ENCODE measurements at regions not wholly inside any gene's neighbourhood (a gene's known extent, or its start where the extent isn't known, plus 50 kb on each side); places are given as distances from the start of the nearest gene placed in this dataset.

DNA sequence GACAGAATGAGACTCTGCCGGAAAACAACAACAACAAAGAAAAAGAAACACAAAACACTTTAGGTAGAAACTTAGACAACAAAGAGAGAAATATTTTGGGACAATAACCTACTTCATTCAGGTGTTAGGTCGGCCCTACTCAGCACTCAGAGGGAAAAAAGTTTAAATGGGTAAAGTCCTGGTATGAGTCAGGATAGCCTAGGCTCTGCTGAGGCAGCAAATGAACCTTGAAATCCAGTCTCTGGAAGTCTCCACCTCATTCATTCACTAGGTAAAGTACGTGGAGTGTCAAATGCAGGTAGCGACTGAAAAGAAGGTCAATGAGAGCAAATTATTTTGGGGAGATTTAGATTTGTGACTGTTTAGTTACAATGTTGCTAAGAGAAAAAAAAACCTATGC, 127.4 kb downstream of the FHDC1 start:
- no peak for FAIRE-seq
- TF ChIP-seq TAF1 (IDR thresholded peaks at IDR 0.05; ENCODE audit: borderline replicate concordance, low read depth, low read length) = no peak
- TF ChIP-seq POLR2AphosphoS5 (IDR thresholded peaks at IDR 0.05; ENCODE audit: low read depth, low read length) = no peak
- TF ChIP-seq POLR2A (IDR thresholded peaks at IDR 0.05; ENCODE audit: low read depth, low read length) = no peak
- DNase-seq (ENCODE audit: insufficient read length) = no peak

DNA sequence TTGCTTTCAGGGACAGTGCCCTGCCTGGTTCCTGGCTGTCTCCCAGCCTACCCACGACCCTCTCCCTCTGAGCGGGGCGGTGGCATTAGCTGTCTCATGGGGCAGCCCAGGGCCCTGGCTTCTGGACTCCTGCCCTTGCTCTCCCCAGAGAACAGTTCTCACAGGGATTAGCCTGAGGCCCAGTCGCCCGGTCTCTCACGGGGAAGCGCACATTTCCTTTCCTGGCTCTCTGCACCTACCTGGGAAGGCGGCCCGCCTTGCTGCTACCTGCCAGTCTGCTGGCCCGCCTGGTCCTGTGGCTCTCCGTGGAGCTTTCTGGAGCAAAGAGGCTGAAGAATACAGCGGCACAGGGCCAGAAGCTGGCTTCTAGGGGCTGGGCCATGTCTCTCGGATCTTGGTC, 128.4 kb downstream of the FHDC1 start:
- FAIRE-seq (no peak), DNase-seq (ENCODE audit: insufficient read length) (no peak)
- TF ChIP-seq POLR2A (IDR thresholded peaks at IDR 0.05; ENCODE audit: low read depth, low read length) (no peak), POLR2AphosphoS5 (IDR thresholded peaks at IDR 0.05; ENCODE audit: low read depth, low read length) (no peak)

DNA sequence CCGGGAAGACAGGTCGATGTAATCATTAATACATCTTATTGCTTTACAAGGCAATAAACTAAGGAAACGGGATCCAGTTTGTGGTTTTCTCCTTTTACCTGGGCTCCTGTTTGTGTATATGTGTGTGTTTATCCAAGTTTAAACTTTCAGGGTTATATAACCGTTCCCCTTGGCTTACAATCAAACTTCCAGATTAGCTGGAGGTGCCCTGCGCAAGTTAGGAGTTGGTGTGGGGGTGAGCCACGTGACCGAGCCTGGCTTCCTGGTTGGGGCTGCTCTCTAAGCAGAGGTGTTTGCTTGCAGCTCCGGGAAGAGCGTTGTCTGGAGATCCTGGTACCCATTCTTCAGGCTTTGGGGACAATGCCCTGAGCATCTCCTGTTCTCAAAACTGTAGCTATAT, 129.2 kb downstream of the FHDC1 start:
- FAIRE-seq = no peak
- TF ChIP-seq POLR2A (IDR thresholded peaks at IDR 0.05; ENCODE audit: low read depth, low read length) (no peak), TAF1 (IDR thresholded peaks at IDR 0.05; ENCODE audit: borderline replicate concordance, low read depth, low read length) (no peak), POLR2AphosphoS5 (IDR thresholded peaks at IDR 0.05; ENCODE audit: low read depth, low read length) (no peak)
- no peak for DNase-seq (ENCODE audit: insufficient read length)

DNA sequence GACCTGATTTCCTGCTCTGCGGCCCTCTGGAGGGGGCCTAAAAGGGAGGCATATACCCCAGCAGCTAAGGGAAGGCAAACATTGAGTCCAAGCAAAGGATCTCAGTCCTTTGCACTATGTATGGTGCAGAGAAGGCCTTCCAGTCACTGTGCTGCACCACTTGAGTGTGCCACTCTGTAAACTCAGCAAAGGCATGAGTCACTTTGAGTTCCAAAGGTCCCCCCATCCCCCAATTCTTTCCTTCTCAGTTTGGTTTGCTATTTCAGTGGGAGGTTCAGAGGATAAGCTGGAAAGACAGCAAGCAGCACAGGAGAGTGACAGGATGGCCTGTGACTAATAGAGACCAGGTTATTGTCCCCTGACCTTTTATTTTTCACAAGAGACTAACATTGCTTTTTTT, 131.3 kb downstream of the FHDC1 start:
- no peak for FAIRE-seq
- TF ChIP-seq TAF1 (IDR thresholded peaks at IDR 0.05; ENCODE audit: borderline replicate concordance, low read depth, low read length) (no peak), POLR2A (IDR thresholded peaks at IDR 0.05; ENCODE audit: low read depth, low read length) (no peak), POLR2AphosphoS5 (IDR thresholded peaks at IDR 0.05; ENCODE audit: low read depth, low read length) (no peak)
- no peak for DNase-seq (ENCODE audit: insufficient read length)

DNA sequence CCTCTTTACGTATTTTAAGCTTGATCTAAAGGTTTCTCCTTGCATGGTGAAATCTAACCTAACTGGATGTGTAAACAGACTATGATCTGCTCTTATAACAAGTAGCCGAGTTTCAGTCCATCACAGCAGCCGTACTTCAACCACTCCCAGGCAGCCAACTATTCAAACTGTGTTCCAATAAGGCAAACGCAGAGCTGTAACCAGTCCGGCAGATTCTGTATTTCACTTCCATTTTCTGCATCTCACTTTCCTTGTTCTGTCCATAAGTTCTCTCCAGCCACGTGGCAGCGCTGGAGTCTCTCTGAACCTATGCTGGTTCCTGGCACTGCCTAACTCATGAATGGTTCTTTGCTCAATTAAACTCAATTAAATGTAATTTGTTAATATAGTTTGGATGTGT, 132.6 kb downstream of the FHDC1 start:
- TF ChIP-seq TAF1 (IDR thresholded peaks at IDR 0.05; ENCODE audit: borderline replicate concordance, low read depth, low read length) = no peak
- no peak for TF ChIP-seq POLR2A (IDR thresholded peaks at IDR 0.05; ENCODE audit: low read depth, low read length)
- no peak for TF ChIP-seq POLR2AphosphoS5 (IDR thresholded peaks at IDR 0.05; ENCODE audit: low read depth, low read length)
- FAIRE-seq = no peak
- no peak for DNase-seq (ENCODE audit: insufficient read length)

DNA sequence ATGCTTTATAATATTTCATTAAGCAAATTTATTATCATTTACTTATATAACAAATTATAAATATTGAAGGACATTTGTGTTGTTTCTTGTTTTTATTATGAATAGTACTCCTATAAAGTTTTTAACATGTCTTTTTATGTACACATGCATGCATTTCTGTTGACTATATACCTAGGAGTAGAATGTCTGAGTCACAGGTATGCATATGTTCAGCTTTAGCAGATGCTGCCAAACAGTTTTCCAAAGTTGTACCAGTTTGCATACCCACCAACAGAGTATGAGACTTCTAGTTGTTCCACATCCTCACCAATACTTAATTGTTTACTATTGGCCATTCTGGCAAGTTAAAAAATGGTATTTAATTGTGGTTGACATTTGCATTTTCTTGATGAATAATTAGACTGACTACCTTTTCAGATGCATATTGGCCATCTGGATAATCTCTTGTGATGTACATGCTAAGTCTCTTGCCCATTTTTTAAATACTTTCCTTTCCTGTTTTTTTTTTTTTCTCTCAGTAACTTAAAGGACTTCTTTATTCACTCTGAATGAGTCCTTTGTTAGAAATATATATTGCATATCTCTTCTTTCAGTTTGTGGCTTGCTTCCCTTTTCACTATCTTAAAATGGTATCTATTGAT, 132.2 kb upstream of the TRIM2 start:
- DNase-seq (ENCODE audit: insufficient read length) (no peak), FAIRE-seq (no peak)
- TF ChIP-seq POLR2A (IDR thresholded peaks at IDR 0.05; ENCODE audit: low read depth, low read length) = no peak
- TF ChIP-seq TAF1 (IDR thresholded peaks at IDR 0.05; ENCODE audit: borderline replicate concordance, low read depth, low read length) = no peak
- no peak for TF ChIP-seq POLR2AphosphoS5 (IDR thresholded peaks at IDR 0.05; ENCODE audit: low read depth, low read length)

DNA sequence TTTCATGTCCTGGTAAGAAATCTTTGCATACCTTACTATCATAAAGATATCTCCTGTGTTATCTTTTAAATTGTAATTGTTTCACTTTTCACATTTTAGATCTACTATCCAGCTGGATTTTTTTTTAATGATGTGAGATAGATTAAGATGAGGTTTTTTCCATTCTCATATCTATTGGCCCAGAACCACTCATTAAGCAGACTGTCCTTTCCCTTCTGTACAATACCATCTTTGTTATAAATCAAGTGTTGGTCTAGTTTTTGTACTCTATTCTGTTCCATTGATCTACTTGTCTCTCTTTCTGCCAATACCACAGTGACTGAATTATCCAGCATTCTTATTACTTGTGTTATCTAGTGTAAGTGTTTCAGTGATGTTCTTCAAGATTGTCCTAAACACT, 131.6 kb upstream of the TRIM2 start:
- FAIRE-seq (no peak), DNase-seq (ENCODE audit: insufficient read length) (no peak)
- no peak for TF ChIP-seq POLR2AphosphoS5 (IDR thresholded peaks at IDR 0.05; ENCODE audit: low read depth, low read length)
- TF ChIP-seq TAF1 (IDR thresholded peaks at IDR 0.05; ENCODE audit: borderline replicate concordance, low read depth, low read length) = no peak
- no peak for TF ChIP-seq POLR2A (IDR thresholded peaks at IDR 0.05; ENCODE audit: low read depth, low read length)

DNA sequence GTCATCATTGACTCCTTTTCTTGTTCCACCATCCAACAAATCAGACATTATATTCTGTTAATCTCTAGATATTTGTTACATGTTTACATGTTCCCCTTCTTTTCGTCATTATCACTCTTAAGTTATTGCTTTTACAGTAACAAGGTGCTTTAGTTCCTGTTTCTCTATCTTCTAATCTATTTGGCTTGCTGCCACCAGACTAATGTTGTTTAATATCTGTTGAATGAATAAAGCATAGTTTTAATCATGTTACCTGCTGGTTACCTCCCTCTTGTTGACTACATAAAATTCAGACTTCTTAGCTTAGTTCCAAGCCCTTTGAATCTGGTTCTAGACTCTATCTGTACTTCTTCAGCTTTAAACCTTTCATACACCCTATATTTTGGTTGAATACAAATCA, 129.8 kb upstream of the TRIM2 start:
- DNase-seq (ENCODE audit: insufficient read length) = no peak
- no peak for FAIRE-seq
- TF ChIP-seq TAF1 (IDR thresholded peaks at IDR 0.05; ENCODE audit: borderline replicate concordance, low read depth, low read length) = no peak
- no peak for TF ChIP-seq POLR2A (IDR thresholded peaks at IDR 0.05; ENCODE audit: low read depth, low read length)
- no peak for TF ChIP-seq POLR2AphosphoS5 (IDR thresholded peaks at IDR 0.05; ENCODE audit: low read depth, low read length)

DNA sequence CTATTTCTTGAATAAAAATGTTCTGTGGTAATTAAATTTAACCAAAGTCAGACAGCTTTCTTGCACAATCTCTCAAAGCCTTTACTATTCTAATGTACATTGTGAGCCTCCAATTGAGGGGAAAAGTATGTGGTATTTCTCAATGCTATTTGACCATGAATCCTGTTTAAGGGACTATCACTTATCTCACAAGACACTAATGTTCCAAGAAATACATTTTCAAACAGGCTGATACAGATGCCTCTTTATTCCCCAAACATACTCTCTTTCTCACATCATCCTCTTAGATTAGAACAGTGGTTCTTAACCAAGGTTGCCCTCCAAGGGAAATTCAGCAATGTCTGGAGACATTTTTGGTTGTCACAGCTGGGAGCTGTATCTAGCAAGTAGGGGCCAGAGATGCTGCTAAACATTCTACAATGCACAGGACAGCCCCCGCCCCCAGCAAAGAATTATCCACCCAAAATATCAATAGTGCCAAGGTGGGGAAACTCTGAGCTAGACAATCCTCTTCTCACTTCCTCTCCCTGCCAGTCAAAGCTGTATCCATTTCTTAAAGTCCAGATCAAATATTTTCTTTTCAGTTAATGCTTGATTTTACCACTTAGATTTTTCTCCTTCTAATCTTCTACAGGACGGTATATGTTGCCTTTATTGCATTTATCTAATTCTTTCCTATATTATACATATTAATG, 129.2 kb upstream of the TRIM2 start:
- DNase-seq (ENCODE audit: insufficient read length) (no peak), FAIRE-seq (no peak)
- TF ChIP-seq POLR2AphosphoS5 (IDR thresholded peaks at IDR 0.05; ENCODE audit: low read depth, low read length) = no peak
- TF ChIP-seq TAF1 (IDR thresholded peaks at IDR 0.05; ENCODE audit: borderline replicate concordance, low read depth, low read length) = no peak
- no peak for TF ChIP-seq POLR2A (IDR thresholded peaks at IDR 0.05; ENCODE audit: low read depth, low read length)

DNA sequence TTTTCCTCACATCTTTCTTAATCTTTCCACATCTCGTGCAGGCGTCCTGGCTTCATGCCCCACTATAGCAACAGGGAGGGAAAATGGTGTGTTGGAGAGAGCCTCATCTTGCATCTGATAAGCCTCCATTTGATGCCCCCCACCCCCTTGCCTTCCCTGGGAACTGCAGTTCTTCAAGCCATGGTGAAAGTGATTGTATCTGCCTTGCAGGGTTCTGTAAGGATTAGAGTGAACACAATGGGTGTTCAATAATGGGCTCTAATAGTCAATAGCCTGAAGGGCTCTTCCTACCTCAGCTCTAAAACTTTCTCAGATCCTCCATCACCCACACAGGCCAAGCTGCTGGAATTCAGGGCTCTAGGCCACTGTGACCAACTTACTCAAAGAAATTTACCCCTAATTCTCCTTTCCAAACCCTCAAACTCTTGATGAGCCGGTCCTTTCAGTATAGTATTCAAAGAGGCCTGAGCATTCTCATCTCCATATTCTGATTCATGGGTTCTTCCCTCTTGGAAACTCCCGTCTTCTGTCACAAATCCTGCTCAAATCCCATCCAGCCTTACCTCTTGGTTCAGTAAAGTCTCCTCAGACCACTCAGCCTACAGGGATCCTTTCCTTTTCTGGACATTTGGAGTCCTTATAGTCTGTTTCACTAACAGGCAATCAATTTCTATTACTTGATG, 128.3 kb upstream of the TRIM2 start:
- TF ChIP-seq POLR2A (IDR thresholded peaks at IDR 0.05; ENCODE audit: low read depth, low read length) = no peak
- no peak for TF ChIP-seq POLR2AphosphoS5 (IDR thresholded peaks at IDR 0.05; ENCODE audit: low read depth, low read length)
- TF ChIP-seq TAF1 (IDR thresholded peaks at IDR 0.05; ENCODE audit: borderline replicate concordance, low read depth, low read length) = no peak
- DNase-seq (ENCODE audit: insufficient read length) (no peak), FAIRE-seq (no peak)

DNA sequence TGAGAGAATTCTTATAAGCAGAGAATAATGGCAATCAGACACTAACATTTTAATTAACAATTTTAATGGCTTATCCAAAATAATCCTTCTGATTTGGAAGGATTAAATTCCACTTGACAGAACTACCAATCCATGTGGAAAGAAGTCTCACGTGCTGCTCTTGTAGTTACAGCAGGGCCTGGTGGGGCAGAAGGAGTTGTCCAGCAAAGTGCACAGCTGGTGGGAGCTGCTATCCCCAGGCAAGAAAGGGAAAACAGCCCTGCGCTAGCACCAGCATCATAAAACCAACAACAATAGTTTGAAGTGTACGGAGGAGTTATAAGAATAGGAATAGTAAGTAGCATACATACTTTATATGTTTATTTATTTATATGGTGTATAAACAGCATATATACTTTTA, 127.4 kb upstream of the TRIM2 start:
- no peak for FAIRE-seq
- no peak for DNase-seq (ENCODE audit: insufficient read length)
- no peak for TF ChIP-seq POLR2A (IDR thresholded peaks at IDR 0.05; ENCODE audit: low read depth, low read length)

DNA sequence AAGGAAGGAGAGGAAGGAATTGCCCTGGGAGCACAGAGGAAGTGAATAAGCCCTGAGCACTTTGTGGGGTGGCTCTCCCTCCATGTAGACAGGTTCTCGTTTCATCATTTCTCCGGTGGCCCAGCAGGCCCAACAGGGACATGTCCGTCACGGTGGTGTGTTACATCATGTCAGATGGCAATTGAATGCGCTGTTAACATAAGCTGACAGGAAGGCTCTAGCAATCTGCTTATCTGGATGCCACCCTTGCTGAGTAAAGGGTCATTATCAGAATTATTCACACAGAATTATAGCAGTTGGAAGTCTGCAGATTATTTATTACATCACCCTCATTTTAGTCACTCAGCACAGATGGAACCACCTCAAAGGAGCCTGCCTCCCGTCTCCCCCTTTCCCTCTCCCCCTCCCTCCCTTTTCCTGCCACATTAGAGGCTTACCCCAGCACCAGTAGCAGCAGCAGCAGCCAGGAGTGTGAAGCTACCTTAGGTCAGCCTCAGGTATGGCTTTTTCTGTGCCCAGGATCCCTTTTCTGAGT, 124.3 kb upstream of the TRIM2 start:
- DNase-seq (ENCODE audit: insufficient read length) (no peak), FAIRE-seq (no peak)
- TF ChIP-seq TAF1 (IDR thresholded peaks at IDR 0.05; ENCODE audit: borderline replicate concordance, low read depth, low read length) = no peak
- TF ChIP-seq POLR2A (IDR thresholded peaks at IDR 0.05; ENCODE audit: low read depth, low read length) = no peak
- TF ChIP-seq POLR2AphosphoS5 (IDR thresholded peaks at IDR 0.05; ENCODE audit: low read depth, low read length) = no peak
